NCI-H446 (cell line): ENCODE measurements at regions not wholly inside any gene's neighbourhood (a gene's known extent, or its start where the extent isn't known, plus 50 kb on each side); places are given as distances from the start of the nearest gene placed in this dataset.
A peak's percentile ranks its signal among the peaks of the same experiment; 100 is the strongest.
"Not testable (repeated sequence)": the region's sequence is repeated elsewhere in the genome, so short reads cannot be mapped to it uniquely, and the experiment has no call there.

ENCODE experiments used
- DNase-seq, 2 experiments: peaks; one replicate each; lab custom pipeline; 2025; lab: John Stamatoyannopoulos, UW

DNA sequence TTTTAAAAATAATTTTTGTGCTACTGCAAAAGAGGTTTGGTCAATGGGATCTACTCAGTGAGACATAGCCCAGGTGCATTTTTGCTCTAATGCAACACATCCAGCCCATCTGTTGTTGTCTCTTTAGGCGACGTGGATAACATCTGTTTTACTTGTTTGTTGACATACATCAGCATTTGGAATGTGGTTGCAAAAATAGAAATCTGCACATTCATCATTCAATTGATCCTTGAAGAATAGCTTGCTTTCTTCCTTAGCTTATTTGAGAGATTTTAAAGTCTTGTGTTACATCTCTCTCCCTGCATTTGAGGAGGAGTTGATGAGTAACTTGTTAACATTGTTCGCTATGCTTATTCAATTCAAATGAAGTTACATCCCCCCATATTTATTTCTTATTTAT lies 1202.3 kb downstream of the NSUN3 start:
- DNase-seq, result no peak

DNA sequence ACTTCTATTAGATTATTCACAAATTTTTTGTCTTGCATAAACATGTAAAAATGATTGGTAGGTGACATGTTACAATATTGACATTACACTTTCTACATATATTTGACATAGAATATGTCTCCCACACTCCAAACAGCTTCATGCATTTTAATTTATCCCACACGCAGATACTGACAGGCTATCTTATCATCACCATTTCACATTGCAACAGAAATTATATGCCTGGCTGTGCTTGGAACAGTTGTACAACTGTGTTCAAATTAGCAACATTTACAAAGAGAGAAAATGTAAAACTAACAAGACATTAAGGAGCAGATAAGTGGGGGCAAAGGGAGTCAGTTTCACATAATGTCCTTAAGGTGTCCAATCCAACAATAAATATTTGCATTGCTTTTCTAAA lies 1208.5 kb downstream of the NSUN3 start:
- no peak for DNase-seq

DNA sequence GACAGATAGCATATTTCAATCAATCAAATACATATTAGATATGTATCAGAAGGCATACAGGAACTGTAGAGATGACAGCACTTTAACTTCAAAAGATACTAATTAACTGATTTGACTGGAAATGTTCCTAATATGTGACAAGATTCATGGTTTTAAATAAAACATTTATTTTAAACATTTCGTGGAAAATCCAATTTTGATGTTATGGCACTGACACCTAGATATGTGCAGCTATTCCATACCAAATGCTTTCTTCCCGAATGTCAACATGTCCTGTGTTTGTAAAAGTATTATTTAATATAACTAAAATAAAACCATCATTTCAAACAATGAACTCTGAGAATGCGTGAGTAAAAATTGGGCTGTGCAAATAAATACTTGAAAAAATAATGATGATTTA lies 1209.3 kb downstream of the NSUN3 start:
- no peak for DNase-seq

DNA sequence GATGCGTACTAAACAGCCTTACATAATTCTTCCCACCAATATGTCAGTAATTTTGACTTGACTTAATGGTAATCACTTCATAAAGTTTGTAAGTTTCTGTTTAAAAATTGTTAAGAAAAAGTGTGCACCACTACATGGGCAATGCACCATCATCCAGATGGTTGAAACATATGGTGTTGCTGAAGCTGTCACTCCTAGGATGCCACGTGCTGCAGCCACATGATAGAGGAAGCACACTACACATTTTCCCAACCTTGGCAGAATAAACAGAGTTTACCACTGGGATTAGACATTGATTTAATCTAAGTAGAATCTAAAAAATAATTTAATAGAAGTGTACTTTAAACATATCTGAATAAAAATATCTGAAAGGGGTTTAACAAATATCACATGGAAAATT lies 1209.9 kb downstream of the NSUN3 start:
- DNase-seq, result peak; percentile 54 to 69

DNA sequence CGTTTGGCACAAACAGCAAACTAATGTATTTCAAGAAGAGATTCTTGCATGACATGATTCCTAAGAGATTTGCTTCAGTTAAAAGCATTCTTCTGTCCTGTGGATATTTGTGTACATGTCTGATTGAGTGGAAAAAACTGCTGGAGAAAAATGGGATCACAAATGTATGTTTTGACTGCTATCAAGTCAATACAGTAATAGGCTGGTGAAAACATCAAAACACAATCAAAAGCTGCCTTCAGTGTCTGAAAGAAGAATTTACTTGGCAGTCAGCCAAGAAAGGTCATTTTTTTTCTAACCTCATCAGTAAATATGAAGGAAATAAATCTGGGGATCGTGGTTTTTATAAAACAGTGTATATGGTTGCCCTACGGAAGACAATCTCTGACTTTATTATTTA lies 1214.8 kb downstream of the NSUN3 start:
- DNase-seq, result peak in 1 of 2 experiments; percentile 37

DNA sequence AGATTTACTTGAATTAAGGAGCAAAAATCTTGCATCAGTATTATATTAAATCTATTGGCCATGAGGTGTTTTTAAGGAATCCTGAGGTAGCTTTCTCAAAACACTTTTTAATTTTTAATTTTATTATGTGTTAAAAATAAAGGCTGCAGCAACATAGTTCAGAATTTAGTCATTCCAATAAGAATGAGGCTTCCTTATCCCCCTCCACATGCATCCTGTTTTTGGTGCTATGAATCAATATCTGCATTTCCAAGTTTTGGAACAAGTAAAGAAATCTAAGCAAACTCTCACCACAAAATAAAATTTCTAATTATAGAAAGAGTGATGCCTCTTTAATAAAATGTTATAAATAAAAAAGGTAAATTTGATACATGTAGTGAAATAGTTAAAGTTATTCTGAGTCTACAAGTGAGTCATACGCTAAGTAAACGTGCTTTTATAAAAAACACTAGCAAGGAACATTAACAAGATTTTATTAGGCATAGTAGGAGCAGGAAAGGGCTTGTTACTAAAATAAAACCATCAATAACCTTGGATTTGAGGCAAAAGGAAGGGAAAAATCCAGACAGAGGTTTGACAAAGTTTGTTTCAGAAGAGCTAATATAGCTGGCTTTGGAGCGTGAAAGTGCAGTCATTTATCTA lies 1218.0 kb downstream of the NSUN3 start:
- DNase-seq, result no peak

DNA sequence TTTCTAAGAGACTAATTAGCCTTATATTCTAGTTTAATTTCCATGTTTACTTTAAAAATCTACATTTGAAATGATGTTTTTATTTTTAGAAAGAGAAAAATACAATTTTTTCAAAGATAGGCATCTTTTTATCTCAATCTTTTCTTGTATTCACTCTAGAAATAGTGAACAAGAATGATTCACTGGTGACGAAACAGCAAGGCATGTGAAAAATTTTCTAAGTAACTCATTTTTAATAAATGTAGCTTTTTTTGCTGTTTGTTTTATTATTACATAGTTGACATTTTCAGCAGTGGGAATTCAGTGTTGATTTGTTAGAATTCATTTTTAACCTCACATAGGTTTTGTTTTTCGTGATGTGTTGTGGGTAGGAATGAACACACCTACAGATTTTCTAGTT lies 1226.4 kb downstream of the NSUN3 start:
- no peak for DNase-seq

DNA sequence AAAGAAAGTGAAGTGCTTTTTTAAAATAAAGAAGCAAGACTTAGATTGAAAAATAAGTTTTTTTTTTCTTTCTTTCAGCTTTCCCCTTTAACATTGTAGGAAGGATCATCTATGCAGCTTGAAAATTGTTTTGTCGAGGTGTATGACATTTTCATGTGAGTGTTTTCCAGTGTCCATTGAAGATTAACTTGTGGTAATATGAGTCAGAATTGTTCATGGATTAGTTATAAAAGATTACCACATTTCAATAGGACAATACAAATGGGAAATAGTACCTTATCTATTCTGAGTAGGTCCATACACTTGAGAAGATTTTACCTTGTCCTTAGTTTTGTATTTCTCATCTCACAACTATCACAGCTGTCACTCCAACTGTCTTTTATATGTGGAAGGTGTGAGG lies 1234.7 kb downstream of the NSUN3 start:
- DNase-seq, result no peak

DNA sequence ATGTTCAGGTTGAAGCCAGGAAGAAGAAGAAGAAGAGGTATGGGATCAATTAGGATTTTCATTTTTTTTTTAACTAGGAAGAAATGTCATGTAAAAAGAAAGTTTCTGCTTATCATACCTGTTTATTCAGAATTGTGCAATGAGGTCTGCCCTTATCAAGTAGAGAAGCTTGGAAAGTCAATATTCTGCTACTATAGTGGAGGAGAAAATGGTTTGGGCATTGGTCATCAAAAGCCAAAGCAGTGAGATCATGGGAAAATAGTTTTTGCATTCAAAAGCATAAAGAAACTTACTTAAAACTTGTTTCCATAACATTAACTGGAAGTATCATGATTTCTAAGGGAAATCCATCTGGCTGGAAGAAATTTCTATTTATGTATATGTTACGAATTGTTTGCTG lies 1239.2 kb downstream of the NSUN3 start:
- no peak for DNase-seq

DNA sequence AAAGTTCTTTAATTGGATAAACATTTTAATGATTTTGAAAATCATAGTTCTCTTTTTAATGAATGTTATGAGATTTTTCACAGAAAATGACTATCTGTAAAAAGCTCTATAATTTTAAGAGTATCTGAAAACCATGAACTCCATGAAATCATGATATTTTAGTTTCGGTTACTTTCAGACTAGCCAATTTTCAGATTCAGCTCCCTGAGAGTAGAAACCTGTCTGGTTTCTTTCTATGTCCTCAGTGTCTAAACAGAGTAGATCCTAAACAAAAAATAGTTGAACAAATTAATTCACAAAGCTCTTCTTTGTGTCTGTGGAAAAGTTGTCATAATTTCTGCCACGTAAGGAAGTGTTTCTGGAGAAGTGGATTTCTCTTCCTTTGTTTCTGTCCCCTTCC lies 1247.7 kb downstream of the NSUN3 start:
- no peak for DNase-seq

DNA sequence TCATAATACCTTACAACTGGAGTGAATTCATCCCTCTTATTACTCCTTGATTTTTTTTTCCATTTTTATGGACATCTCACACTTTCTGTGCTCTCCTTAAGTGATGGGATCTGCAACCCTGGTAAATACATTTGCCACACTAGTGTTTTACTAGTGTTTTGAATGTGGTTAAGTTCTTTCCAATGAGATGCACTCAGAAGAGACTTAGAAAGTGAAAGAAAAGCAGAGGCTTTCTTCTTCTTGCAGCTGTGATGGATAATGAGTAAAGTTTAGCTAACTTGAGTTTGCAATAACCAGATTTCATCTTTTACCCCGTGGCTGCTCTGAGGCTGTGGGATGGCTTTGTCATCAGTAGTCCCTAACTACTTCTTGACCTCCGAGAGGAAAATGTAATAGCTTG lies 1248.4 kb downstream of the NSUN3 start:
- no peak for DNase-seq

DNA sequence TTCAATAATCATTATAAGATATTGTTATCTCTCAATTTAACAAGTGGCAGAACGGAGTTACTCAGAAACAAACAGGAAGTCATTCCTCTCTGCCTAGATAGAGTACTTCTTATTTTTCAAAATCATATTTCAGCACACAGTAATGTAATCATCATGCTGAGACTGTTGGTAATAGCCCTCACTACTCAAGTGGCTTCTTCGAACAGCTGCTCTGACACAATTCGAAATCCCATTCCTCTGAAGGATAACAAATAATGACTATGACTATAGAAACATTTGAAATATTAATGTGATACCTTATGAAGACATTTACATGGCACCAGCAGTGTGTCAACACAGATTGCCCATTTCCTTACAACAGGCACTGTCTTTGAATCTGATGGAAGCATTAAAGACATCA lies 1249.8 kb downstream of the NSUN3 start:
- no peak for DNase-seq

DNA sequence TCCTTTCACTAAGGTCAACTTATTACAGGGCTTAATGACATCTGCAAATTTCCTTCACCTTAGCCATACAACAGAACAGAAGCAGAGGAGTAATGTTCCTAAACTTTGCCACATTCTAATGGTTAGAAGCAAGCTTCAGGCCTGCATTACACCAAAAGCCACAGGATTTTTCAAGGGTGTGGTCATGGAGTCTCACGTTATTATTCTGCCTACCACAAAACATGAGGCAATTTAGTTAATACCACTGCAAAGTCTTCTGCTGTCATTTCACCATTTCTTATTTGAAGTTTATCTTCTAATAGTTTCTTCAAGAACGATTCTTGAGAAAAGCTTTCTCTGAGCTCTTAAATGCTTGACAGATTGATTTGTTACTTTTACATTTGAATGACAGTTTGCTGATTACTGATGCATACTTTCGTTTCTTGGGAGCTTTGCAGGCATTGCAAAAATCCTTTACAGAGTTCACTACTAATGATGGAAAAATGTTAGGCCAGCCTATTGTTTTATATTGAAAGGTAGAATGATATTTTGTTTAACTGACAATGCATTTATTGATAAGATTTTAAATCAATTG lies 1257.1 kb downstream of the NSUN3 start:
- no peak for DNase-seq

DNA sequence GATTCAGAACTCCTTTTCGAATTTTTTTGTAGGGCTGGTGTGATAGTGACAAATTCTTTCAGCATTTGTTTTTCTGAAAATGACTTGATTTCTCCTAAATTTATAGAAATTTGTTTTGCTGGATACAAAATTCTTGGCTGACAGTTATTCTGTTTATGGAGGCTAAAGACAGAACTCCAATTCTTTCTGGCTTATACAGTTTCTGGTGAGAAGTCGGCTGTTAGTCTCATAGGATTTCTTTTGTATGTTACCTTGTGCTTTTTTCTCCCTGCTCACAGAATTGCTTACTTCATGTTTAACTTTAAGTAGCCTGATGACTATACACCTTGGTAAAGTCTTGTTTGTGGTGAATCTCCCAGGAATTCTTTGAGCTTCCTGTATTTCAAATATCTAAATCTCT lies 1264.6 kb downstream of the NSUN3 start:
- DNase-seq, result no peak

DNA sequence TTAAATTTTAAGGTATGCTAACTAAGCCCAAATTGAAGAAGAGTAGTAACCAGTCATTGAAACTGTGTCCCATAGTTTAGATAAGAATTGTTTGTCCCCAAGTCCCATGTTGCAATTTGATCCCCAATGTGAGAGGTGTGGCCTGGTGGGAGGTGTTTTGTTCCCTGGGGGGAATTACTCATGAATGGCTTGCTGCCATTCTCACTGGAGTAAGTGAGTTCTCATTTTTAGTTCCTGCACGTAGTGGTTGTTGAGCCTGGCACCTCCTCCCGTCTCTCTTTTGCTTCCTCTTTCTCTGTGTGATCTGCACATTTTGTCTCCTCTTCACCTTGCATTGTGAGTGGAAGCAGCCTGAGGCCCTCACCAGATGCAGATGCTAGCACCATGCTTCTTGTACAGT lies 1271.0 kb downstream of the NSUN3 start:
- DNase-seq, result peak in 1 of 2 experiments; percentile 5

DNA sequence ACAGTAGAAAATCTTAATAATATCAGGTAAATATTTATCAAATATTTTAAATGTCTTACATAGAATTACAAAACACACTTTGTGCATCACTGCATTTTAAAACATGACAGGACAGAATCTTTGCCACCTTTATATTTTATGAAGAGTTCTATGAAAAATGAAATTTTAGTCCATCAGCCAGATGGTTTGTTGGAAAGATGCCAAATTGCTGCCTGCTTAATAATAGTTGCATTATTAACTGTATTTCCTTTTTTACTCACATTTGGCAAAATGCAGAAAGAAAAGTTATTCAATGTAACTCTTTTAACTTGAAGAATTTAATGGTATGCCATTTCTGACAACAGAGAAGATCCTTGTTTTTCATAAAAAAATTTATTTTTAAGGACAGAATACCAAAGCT lies 1271.6 kb downstream of the NSUN3 start:
- DNase-seq, result peak in 1 of 2 experiments; percentile 55

DNA sequence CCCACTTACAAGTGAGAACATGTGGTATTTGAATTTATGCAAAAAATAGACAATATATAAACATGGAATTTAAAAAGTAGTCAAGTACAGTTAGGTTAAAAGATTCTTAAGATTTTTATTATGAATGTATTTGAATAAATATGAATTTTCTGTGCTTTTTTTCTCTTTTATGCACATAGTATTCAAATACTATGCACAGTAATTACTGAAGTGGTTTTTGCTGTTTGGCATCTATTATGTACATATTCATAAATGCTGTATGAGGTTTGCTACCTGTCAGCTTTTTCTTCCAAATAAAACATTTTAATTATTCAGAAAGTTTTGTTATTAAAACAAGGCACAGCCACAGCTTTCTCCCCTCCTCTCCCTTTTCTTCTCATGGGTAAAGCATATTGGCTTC lies 1272.7 kb downstream of the NSUN3 start:
- no peak for DNase-seq

DNA sequence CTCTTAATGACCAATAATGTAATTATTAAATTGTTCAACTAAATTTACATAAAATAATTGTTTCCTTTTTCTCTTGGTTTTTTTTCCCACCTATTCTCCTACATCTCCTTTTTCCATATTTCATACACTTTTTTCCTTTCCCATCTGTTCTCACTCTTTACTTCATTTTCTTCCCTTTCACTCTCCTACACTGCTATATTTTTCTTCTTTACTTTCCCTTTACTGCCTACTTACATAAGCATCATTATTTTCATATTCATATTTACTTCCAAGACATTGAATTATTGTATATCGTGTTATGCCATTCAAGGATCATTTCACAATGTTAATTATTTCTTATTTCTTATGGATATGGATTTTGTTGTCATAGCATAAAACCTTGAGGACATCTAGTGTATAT lies 1275.6 kb downstream of the NSUN3 start:
- no peak for DNase-seq

DNA sequence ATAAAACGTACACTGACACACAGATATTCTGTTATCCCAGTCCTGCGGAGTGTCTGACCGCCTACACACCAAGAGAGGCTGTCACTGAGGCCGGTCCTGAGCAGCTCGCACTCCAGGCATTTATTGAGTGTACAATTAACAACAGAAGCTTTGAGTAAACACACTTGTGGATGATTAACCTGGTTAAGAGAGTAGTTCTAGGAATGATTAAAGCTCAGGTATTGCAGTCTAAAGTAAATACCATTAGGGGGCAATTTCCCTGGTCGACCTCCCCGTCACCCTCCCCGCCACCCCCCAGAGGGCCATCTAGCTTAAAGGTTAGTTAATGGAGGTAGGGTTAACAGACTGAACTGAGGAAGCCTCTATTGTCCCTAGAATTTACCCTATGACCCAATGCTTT lies 1278.5 kb downstream of the NSUN3 start:
- DNase-seq, result no peak

DNA sequence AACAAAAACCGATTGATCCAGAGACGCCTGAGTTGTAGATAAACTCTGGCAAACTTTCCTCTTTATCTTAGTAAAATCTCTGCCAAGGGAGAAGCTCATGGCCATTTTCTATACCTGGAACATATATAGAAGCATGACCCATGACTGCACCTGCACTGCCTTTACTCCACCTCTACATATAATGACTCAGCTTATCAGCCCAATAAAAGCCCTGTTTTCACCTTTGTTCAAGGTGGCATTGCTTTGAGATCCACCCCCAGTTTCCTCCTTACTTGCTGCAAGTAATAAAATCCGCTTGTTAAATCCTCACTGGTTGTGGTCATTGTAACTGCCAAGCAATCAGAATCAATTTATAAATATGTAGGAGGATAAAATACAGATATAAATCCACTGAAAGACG lies 1280.4 kb downstream of the NSUN3 start:
- DNase-seq, result no peak

DNA sequence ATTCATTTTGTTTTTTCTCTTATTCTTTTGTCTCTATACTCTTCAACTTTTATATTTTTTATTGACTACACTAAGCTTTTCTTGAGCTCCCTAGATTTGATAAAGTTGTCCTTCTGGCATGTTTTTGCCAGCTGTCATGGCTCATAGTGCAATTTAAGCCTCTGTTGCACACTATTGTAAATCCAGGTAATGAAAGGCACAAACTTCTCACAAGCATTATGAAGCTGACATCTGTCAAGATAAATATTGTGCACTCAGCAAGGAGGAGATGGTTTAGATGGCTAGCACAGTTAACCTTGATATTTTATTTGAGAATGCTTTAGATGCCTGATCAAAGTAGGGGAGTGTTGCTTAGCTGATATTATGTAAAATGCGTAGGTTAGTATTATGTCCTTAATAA lies 1280.9 kb downstream of the NSUN3 start:
- no peak for DNase-seq

DNA sequence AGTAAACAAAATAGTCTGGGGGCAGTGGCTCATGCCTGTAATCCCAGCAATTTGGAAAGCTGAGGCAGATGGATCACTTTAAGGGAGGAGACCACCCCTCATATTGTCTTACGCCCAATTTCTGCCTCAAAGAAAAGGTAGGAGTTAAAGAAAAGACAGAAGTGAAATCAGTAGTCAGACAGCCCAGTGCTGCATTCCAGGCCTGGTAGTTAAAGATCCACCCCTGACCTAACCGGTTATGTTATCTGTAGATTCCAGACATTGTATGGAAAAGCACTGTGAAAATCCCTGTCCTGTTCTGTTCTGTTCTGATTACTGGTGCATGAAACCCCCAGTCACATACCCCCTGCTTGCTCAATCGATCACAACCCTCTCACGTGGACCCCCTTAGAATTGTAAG lies 1285.1 kb downstream of the NSUN3 start:
- not testable (repeated sequence) for DNase-seq

DNA sequence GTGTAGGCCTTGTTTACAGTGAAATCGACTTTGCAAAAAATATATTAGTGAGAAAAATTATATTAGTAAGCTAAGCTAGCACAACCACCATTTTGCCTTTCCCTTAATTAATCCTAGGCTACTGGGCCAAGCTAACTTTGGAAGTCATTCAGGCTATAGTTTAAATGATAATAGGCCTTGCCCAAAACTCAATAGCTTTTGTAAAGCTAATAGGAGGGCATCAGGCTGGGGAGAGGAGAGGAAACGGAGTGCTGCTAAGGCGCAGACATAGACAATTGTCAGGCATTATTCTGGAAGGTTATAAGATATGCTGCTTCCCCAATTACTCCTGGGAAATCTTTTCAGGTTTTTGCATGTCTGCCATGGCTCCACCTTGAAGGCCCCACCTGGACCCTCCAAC lies 1286.0 kb downstream of the NSUN3 start:
- DNase-seq, result no peak

DNA sequence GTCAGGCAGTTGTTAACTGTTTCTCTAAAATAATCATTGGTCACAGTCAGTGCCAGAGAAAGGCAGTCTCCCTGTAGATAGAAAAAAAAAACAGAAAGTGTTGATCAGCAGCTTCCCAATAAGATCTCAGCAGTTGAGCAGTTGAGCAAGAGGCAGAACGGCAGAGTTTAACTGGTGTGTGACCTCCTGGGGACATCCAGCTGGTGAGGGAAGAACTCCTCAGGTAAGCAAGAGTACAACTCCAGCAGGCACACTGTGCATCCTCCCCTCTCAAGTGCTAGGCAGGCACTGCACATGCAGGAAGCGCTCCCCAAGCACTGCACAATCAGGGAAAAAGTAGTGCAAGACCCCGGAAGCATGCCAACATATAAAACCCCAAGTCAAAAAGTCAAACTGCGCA lies 1287.2 kb downstream of the NSUN3 start:
- DNase-seq, result no peak
